ENCODE measurements at regions not wholly inside any gene's neighbourhood (a gene's known extent, or its start where the extent isn't known, plus 50 kb on each side); places are given as distances from the start of the nearest gene placed in this dataset.

- no peak overlapping the region for H3K27ac ChIP-seq
- H3K36me3 ChIP-seq, result no peaks in the 10 kb centered on the region
- H3K27me3 ChIP-seq, result no peaks in the 10 kb centered on the region
- H3K4me3 ChIP-seq, result no peak overlapping the region
- intact Hi-C loops (cut with DNase I; ENCODE audit: low total_unique reads), result no loop called here
- TF ChIP-seq CTCF (IDR thresholded peaks at IDR 0.05), result no peak
- H3K4me1 ChIP-seq, result no peaks in the 10 kb centered on the region
- H3K9me3 ChIP-seq, result no peaks in the 10 kb centered on the region
- DNase-seq, result no peak
Observed at GRCh38 chr7:125495997-125496396, 566.4 kb upstream of the POT1 start.

DNA sequence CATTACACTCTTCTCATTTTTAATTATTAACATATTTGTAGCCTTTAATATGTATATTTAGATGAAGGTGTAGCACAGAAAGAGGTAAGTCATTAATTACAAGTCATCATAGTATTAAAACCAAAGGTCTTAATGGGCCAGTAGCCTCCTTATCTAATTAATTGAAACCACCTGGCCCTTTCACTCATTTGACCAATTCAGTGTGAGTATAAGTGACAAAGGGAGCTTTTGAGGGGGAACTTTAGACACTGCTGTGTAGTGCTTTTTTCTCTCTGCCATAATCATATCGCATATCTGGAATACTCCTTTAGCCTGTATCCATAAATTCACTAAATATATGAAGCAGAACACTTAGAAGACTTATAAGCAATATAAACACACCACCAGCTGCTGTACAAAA lies 562.9 kb upstream of the POT1 start:
- DNase-seq, result no peak
- Histone ChIP-seq H3K4me1 (no peaks in the 10 kb centered on the region), H3K36me3 (no peaks in the 10 kb centered on the region), H3K27ac (no peak overlapping the region), H3K4me3 (no peak overlapping the region), H3K27me3 (no peaks in the 10 kb centered on the region), H3K9me3 (no peaks in the 10 kb centered on the region)
- no peak for TF ChIP-seq CTCF (IDR thresholded peaks at IDR 0.05)
- intact Hi-C loops (cut with DNase I; ENCODE audit: low total_unique reads), result no loop called here

- Histone ChIP-seq H3K27me3 (no peaks in the 10 kb centered on the region), H3K4me1 (no peaks in the 10 kb centered on the region), H3K36me3 (no peaks in the 10 kb centered on the region), H3K4me3 (no peak overlapping the region), H3K9me3 (no peaks in the 10 kb centered on the region), H3K27ac (no peak overlapping the region)
- intact Hi-C loops (cut with DNase I; ENCODE audit: low total_unique reads), result no loop called here
- TF ChIP-seq CTCF (IDR thresholded peaks at IDR 0.05), result no peak
- no peak for DNase-seq
Observed at GRCh38 chr7:125491137-125491536, 561.5 kb upstream of the POT1 start.

GRCh38 chr7:125490167-125490566 lies 560.5 kb upstream of the POT1 start:
- Histone ChIP-seq H3K9me3 (no peaks in the 10 kb centered on the region), H3K4me1 (no peaks in the 10 kb centered on the region), H3K27me3 (no peaks in the 10 kb centered on the region), H3K4me3 (no peak overlapping the region), H3K27ac (no peak overlapping the region), H3K36me3 (no peaks in the 10 kb centered on the region)
- intact Hi-C loops (cut with DNase I; ENCODE audit: low total_unique reads), result no loop called here
- TF ChIP-seq CTCF (IDR thresholded peaks at IDR 0.05), result no peak
- DNase-seq, result no peak

DNA sequence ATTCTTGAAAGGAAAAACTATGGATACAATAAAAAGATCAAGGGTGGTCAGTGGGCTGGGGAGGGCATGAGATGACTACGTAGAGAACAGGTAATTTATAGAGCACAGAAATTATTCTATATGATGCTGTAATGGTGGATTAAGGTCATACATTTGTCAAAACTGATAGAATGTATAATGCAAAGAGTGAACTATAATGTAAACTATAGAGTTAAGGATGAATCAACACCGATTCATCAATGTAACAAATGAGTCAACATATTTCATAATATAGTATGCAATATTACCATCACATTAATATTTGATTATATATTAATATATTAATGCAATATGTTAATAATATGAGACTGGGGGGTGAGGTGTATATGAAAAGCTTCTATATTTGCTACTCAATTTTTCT lies 555.6 kb upstream of the POT1 start:
- H3K27ac ChIP-seq, result no peak overlapping the region
- H3K4me1 ChIP-seq, result no peaks in the 10 kb centered on the region
- no peak overlapping the region for H3K4me3 ChIP-seq
- intact Hi-C loops (cut with DNase I; ENCODE audit: low total_unique reads), result no loop called here
- no peaks in the 10 kb centered on the region for H3K27me3 ChIP-seq
- no peak for DNase-seq
- no peaks in the 10 kb centered on the region for H3K9me3 ChIP-seq
- no peak for TF ChIP-seq CTCF (IDR thresholded peaks at IDR 0.05)
- H3K36me3 ChIP-seq, result no peaks in the 10 kb centered on the region

- H3K27ac ChIP-seq, result no peak overlapping the region
- no peaks in the 10 kb centered on the region for H3K4me1 ChIP-seq
- no peaks in the 10 kb centered on the region for H3K9me3 ChIP-seq
- TF ChIP-seq CTCF (IDR thresholded peaks at IDR 0.05), result no peak
- no peaks in the 10 kb centered on the region for H3K27me3 ChIP-seq
- no peaks in the 10 kb centered on the region for H3K36me3 ChIP-seq
- intact Hi-C loops (cut with DNase I; ENCODE audit: low total_unique reads), result no loop called here
- no peak for DNase-seq
- H3K4me3 ChIP-seq, result no peak overlapping the region
Observed at GRCh38 chr7:125484755-125485154, 555.1 kb upstream of the POT1 start.
